ENCODE measurements at regions not wholly inside any gene's neighbourhood (a gene's known extent, or its start where the extent isn't known, plus 50 kb on each side); places are given as distances from the start of the nearest gene placed in this dataset.

- WGBS, 2 donors, result 67 to 72% methylated on average over 9 of the region's 9 CpGs
- TF ChIP-seq POLR2A (IDR thresholded peaks at IDR 0.05), result no peak
- no peak for TF ChIP-seq CTCF (IDR thresholded peaks at IDR 0.05)
- intact Hi-C loops (cut with DNase I; ENCODE audit: low total_unique reads), result no loop called here
- no peak for DNase-seq (ENCODE audit: low spot score in 2 of 2)
- H3K4me3 ChIP-seq (ENCODE audit: low read depth, poor library complexity, severe bottlenecking), result no peak overlapping the region
Observed at GRCh38 chr2:2782007-2782406, 450.9 kb upstream of the MYT1L start.

- no peak for TF ChIP-seq POLR2A (IDR thresholded peaks at IDR 0.05)
- TF ChIP-seq CTCF (IDR thresholded peaks at IDR 0.05), result no peak
- 63 to 78% methylated on average over 3 of the region's 3 CpGs for WGBS, 2 donors
- intact Hi-C loops (cut with DNase I; ENCODE audit: low total_unique reads), result no loop called here
Observed at GRCh38 chr2:2779727-2780126, 448.7 kb upstream of the MYT1L start.

GRCh38 chr2:2777876-2778275 is 446.8 kb upstream of the MYT1L start:
- DNase-seq (ENCODE audit: low spot score in 2 of 2), result no peak
- TF ChIP-seq CTCF (IDR thresholded peaks at IDR 0.05) (no peak), POLR2A (IDR thresholded peaks at IDR 0.05) (no peak)
- WGBS, 2 donors, result 100% methylated on average over 2 of the region's 2 CpGs
- no peak overlapping the region for H3K4me3 ChIP-seq (ENCODE audit: low read depth, poor library complexity, severe bottlenecking)
- intact Hi-C loops (cut with DNase I; ENCODE audit: low total_unique reads), result no loop called here

More at GRCh38 chr2:2779727-2780126, 448.7 kb upstream of the MYT1L start:
- DNase-seq (ENCODE audit: low spot score in 2 of 2), result no peak
- H3K4me3 ChIP-seq (ENCODE audit: low read depth, poor library complexity, severe bottlenecking), result no peak overlapping the region

GRCh38 chr2:2777213-2777612 is 446.1 kb upstream of the MYT1L start:
- no peak for DNase-seq (ENCODE audit: low spot score in 2 of 2)
- TF ChIP-seq CTCF (IDR thresholded peaks at IDR 0.05), result no peak
- no peak for TF ChIP-seq POLR2A (IDR thresholded peaks at IDR 0.05)
- 58 to 66% methylated on average over 2 of the region's 2 CpGs for WGBS, 2 donors
- intact Hi-C loops (cut with DNase I; ENCODE audit: low total_unique reads), result no loop called here
- H3K4me3 ChIP-seq (ENCODE audit: low read depth, poor library complexity, severe bottlenecking), result no peak overlapping the region

- 39 to 48% methylated on average over 2 of the region's 2 CpGs for WGBS, 2 donors
Observed at GRCh38 chr2:2775018-2775417, 443.9 kb upstream of the MYT1L start.

More at GRCh38 chr2:2775018-2775417, 443.9 kb upstream of the MYT1L start:
- intact Hi-C loops (cut with DNase I; ENCODE audit: low total_unique reads), result no loop called here
- no peak overlapping the region for H3K4me3 ChIP-seq (ENCODE audit: low read depth, poor library complexity, severe bottlenecking)
- TF ChIP-seq POLR2A (IDR thresholded peaks at IDR 0.05) (no peak), CTCF (IDR thresholded peaks at IDR 0.05) (no peak)
- DNase-seq (ENCODE audit: low spot score in 2 of 2), result no peak

All from lower leg skin (tissue), 4 donors.